PC-3 (cell line): ENCODE measurements at regions not wholly inside any gene's neighbourhood (a gene's known extent, or its start where the extent isn't known, plus 50 kb on each side); places are given as distances from the start of the nearest gene placed in this dataset.

Experiments
- ATAC-seq: fragments of 200-7000 bp; cut with Tn5 transposase; 2 replicates; pipeline ENCODE4 v1.9.1; 2020; ENCODE audit warnings: mild to moderate bottlenecking, moderate library complexity
- BruUV-seq: library from RNA; stranded (reverse); fragments of 400-500 nt; replicated peaks from 2 replicates; lab custom pipeline; 2021; lab: Mats Ljungman, UMichigan
- CTCF ChIA-PET: fragments of 300-600 bp; sonication (Branson Sonifier 250); formaldehyde crosslinking; loops from one replicate; lab custom pipeline; 2022; ENCODE audit warnings: antibody characterized with exemption; lab: Charles Lee
- POLR2A ChIA-PET: fragments of 300-600 bp; sonication (Branson Sonifier 250); formaldehyde crosslinking; loops from one replicate; lab custom pipeline; 2022; ENCODE audit warnings: antibody characterized with exemption; ENCODE audit not compliant: unreplicated experiment; lab: Charles Lee
- DNase-seq: peaks from one replicate; pipeline ENCODE4 v3.0.0-alpha.2; 2015
- H2AFZ ChIP-seq: fragments of 300-600 bp; sonication (generic); 2 replicates; pipeline ENCODE4 v1.6.0; 2016; ENCODE audit warnings: antibody characterized with exemption, low read length
- H3F3A ChIP-seq: fragments of 300-600 bp; sonication (generic); one replicate; pipeline ENCODE4 v1.6.0; 2017; ENCODE audit warnings: antibody characterized with exemption, low read length, control low read depth, mild to moderate bottlenecking; ENCODE audit not compliant: unreplicated experiment
- H3K27ac ChIP-seq: fragments of 300-600 bp; sonication (generic); 2 replicates; pipeline ENCODE4 v1.5.1; 2016; ENCODE audit warnings: mild to moderate bottlenecking, low read length
- H3K27me3 ChIP-seq: fragments of 300-600 bp; sonication (generic); 2 replicates; pipeline ENCODE4 v1.6.1; 2016; ENCODE audit warnings: low read length, mixed read lengths
- H3K36me3 ChIP-seq: fragments of 300-600 bp; sonication (generic); 2 replicates; pipeline ENCODE4 v1.6.1; 2016; ENCODE audit warnings: low read depth, mixed run types, low read length, mixed read lengths
- H3K4me1 ChIP-seq: fragments of 300-600 bp; sonication (generic); 2 replicates; pipeline ENCODE4 v1.5.1; 2016; ENCODE audit warnings: low read length; ENCODE audit not compliant: insufficient read depth
- H3K4me2 ChIP-seq: fragments of 300-600 bp; sonication (generic); 2 replicates; pipeline ENCODE4 v1.6.0; 2016; ENCODE audit warnings: low read length
- H3K4me3 ChIP-seq: fragments of 300-600 bp; sonication (generic); 2 replicates; pipeline ENCODE4 v1.5.1; 2016; ENCODE audit warnings: mild to moderate bottlenecking, low read length, mixed read lengths
- H3K79me2 ChIP-seq: fragments of 300-600 bp; sonication (generic); 2 replicates; pipeline ENCODE4 v1.6.1; 2017; ENCODE audit warnings: low read length, mixed read lengths
- H3K9ac ChIP-seq: fragments of 300-600 bp; sonication (generic); 2 replicates; pipeline ENCODE4 v1.6.0; 2016; ENCODE audit warnings: mild to moderate bottlenecking, low read length
- H3K9me2 ChIP-seq: fragments of 300-600 bp; sonication (generic); replicated peaks from 2 replicates; pipeline ENCODE4 v1.6.1; 2016; ENCODE audit warnings: mixed run types, low read length, mixed read lengths
- H3K9me3 ChIP-seq: fragments of 300-600 bp; sonication (generic); 2 replicates; pipeline ENCODE4 v1.6.1; 2016; ENCODE audit warnings: low read length, mixed read lengths
- H4K20me1 ChIP-seq: fragments of 300-600 bp; sonication (generic); 2 replicates; pipeline ENCODE4 v1.6.1; 2016; ENCODE audit warnings: low read length, mixed read lengths
- EZH2 ChIP-seq: fragments of 300-600 bp; sonication (generic); IDR thresholded peaks from one replicate; pipeline ENCODE4 v1.6.1; 2017; ENCODE audit warnings: antibody characterized with exemption, mild to moderate bottlenecking, low read length; ENCODE audit not compliant: unreplicated experiment
- EZH2phosphoT487 ChIP-seq: fragments of 300-600 bp; sonication (generic); IDR thresholded peaks from 2 replicates; pipeline ENCODE4 v1.6.1; 2018; ENCODE audit warnings: mild to moderate bottlenecking, antibody characterized with exemption, low read length, borderline replicate concordance
- intact Hi-C: fragments of 100-400 bp; cut with micrococcal nuclease; formaldehyde crosslinking; loops from 2 replicates; pipeline ENCODE4 v1.9.0; 2023
- TF ChIP-seq, protein P1 (sequence below): fragments of 300-600 bp; sonication (generic); conservative IDR thresholded peaks from 2 replicates; pipeline ENCODE4 v1.5.1; 2017; ENCODE audit warnings: antibody characterized with exemption, low read depth, mild to moderate bottlenecking, low read length

DNA sequence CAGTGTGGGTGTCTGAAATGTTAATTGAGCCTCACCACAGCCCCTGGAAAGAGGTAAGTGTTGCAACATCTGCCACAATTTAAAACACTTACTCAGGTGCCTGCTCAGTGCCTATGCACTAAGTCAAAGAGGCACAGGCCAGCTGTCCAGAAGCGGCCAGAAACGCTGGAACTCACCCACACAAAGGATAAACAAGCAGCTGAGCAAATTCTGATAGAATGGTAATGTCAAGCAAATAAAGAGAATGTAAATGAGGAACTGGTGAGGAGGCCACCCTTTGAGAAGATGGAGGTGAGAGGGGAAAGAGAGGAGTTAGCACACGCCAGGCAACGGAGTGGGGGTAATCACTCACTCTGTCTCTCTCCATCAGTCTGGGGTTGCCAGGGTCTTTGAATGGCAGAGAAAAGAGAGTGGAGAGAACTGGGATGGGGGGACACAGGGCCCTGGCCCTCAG is 67.7 kb upstream of the SERP2 start:
- H3K4me2 ChIP-seq: peak overlapping the region; percentile 74
- H3K36me3 ChIP-seq: no peaks in the 10 kb centered on the region
- CTCF ChIA-PET: interaction anchor here (1.4 kb wide), 1 partner anchor 129 kb away, joined by 3 read pairs; no protein-coding TSS in a partner anchor
- DNase-seq: peak; percentile 28
- H3K9me2 ChIP-seq: no peaks in the 10 kb centered on the region
- H3K9ac ChIP-seq: peak overlapping the region; percentile 96
- TSS peak; percentile 49 for BruUV-seq
- H3K27me3 ChIP-seq: no peaks in the 10 kb centered on the region
- TF ChIP-seq EZH2phosphoT487: no peak
- TF ChIP-seq EZH2: no peak
- TF ChIP-seq, protein P1, sequence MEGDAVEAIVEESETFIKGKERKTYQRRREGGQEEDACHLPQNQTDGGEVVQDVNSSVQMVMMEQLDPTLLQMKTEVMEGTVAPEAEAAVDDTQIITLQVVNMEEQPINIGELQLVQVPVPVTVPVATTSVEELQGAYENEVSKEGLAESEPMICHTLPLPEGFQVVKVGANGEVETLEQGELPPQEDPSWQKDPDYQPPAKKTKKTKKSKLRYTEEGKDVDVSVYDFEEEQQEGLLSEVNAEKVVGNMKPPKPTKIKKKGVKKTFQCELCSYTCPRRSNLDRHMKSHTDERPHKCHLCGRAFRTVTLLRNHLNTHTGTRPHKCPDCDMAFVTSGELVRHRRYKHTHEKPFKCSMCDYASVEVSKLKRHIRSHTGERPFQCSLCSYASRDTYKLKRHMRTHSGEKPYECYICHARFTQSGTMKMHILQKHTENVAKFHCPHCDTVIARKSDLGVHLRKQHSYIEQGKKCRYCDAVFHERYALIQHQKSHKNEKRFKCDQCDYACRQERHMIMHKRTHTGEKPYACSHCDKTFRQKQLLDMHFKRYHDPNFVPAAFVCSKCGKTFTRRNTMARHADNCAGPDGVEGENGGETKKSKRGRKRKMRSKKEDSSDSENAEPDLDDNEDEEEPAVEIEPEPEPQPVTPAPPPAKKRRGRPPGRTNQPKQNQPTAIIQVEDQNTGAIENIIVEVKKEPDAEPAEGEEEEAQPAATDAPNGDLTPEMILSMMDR: no peak
- POLR2A ChIA-PET: interaction anchor here (0.6 to 1.4 kb wide), 5 partner anchors 63 to 267 kb away, joined by 3 to 33 read pairs (median 5); no protein-coding TSS in a partner anchor
- intact Hi-C loops: loop anchor here (1.0 to 10.0 kb wide), 4 partner anchors 37 to 401 kb away; no protein-coding TSS in a partner anchor
- H3F3A ChIP-seq: no peaks in the 10 kb centered on the region
- H3K9me3 ChIP-seq: no peaks in the 10 kb centered on the region
- peak overlapping the region; percentile 39; the same call in 1 of the 2 replicates for H3K4me3 ChIP-seq
- H3K79me2 ChIP-seq: no peaks in the 10 kb centered on the region
- H2AFZ ChIP-seq: no peak overlapping the region
- peak overlapping the region; percentile 100 for H3K27ac ChIP-seq
- peaks cover 73% of the 10 kb centered on the region for H3K4me1 ChIP-seq
- peak; percentile 4 for ATAC-seq
- no peaks in the 10 kb centered on the region for H4K20me1 ChIP-seq

DNA sequence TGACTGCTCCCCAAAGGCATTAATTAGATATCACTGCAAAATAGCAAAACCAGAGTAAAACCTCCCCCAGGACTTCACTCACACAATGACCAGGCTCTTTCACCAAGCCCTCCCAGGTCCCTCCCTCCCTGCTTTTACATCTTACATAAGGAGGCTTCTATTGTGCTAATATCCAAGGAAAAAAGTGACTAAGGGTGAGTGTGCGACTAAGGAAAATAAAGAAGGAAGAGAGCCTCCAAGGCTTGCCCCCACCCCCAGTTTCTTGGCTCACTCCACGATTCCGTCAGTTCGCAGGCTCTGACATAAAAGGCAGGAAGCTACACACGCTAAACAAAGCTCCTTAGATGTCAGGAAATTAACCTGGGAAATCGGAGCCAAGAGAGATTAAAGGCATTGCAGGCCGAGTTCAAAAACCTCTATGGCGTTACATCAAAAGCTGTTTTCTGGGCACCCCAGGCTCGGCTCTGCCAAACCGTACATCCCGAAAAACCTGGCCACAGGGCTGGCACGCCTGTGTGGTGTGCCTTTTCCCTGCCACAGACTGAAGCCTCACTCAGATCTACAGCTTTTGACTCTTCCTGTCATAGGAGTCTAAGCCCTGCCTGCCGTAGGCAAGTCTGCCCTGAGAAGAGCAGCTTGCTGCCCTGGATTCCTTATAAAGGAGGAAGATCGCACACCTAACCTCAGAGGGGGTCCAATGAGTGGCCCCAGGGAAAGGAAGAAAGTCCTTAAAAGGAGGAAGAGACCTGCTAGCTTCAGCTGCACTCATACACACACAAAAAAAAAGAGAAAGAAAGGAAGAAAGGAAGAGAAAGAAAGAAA is 67.0 kb upstream of the SERP2 start:
- peak; percentile 73 for ATAC-seq
- TF ChIP-seq, protein P1: no peak
- TF ChIP-seq EZH2: no peak
- TF ChIP-seq EZH2phosphoT487: no peak
- Histone ChIP-seq H3K27ac (peak overlapping the region; percentile 100), H3K9me2 (no peaks in the 10 kb centered on the region), H3K79me2 (no peaks in the 10 kb centered on the region), H3K9me3 (no peaks in the 10 kb centered on the region), H3K9ac (peak overlapping the region; percentile 99), H3K27me3 (no peaks in the 10 kb centered on the region), H3F3A (no peaks in the 10 kb centered on the region), H3K36me3 (no peaks in the 10 kb centered on the region), H4K20me1 (no peaks in the 10 kb centered on the region), H3K4me2 (peak overlapping the region; percentile 83), H3K4me1 (peaks cover 73% of the 10 kb centered on the region), H2AFZ (no peak overlapping the region), H3K4me3 (peak overlapping the region; percentile 47)
- ChIA-PET POLR2A (interaction anchor here (0.6 to 1.4 kb wide), 6 partner anchors 62 to 266 kb away, joined by 3 to 33 read pairs (median 4); no protein-coding TSS in a partner anchor), CTCF (interaction anchor here (0.5 to 1.4 kb wide), 2 partner anchors 78 to 129 kb away, joined by 3 to 4 read pairs; no protein-coding TSS in a partner anchor)
- DNase-seq: peak; percentile 95
- TSS peak; percentile 91 for BruUV-seq
- intact Hi-C loops: loop anchor here (1.0 to 10.0 kb wide), 4 partner anchors 38 to 402 kb away; no protein-coding TSS in a partner anchor
